HL-60/S4 treated with phorbol 12-myristate 13-acetate at 8.2 ng/mL for 4 days and 3 days (cell line): ENCODE measurements at regions not wholly inside any gene's neighbourhood (a gene's known extent, or its start where the extent isn't known, plus 50 kb on each side); places are given as distances from the start of the nearest gene placed in this dataset.

Source experiments
- in situ Hi-C: fragments of 300-500 bp; cut with MboI; formaldehyde crosslinking; loops from 2 replicates; pipeline ENCODE4 v1.15.0; 2022; ENCODE audit warnings: low sequenced_read_pairs

GRCh38 chr9:1320607-1321195 is 270.5 kb downstream of the DMRT2 start:
- in situ Hi-C loops: no loop called here

- in situ Hi-C loops: no loop called here
These were observed 277.3 kb downstream of the DMRT2 start for GRCh38 chr9:1327467-1327866.

- in situ Hi-C loops: no loop called here
These were observed 278.2 kb downstream of the DMRT2 start for GRCh38 chr9:1328341-1328740.

- in situ Hi-C loops: no loop called here
These were observed 281.4 kb downstream of the DMRT2 start for GRCh38 chr9:1331546-1332038.

- in situ Hi-C loops: no loop called here
These were observed 282.0 kb downstream of the DMRT2 start for GRCh38 chr9:1332156-1332555.

GRCh38 chr9:1335174-1335573 is 285.0 kb downstream of the DMRT2 start:
- in situ Hi-C loops: no loop called here

- in situ Hi-C loops: no loop called here
These were observed 287.0 kb downstream of the DMRT2 start for GRCh38 chr9:1337169-1337568.

- in situ Hi-C loops: no loop called here
These were observed 290.2 kb downstream of the DMRT2 start for GRCh38 chr9:1340390-1340789.

- in situ Hi-C loops: no loop called here
These were observed 303.1 kb downstream of the DMRT2 start for GRCh38 chr9:1353291-1353690.

- in situ Hi-C loops: no loop called here
These were observed 303.9 kb downstream of the DMRT2 start for GRCh38 chr9:1354086-1354485.

- in situ Hi-C loops: no loop called here
These were observed 304.4 kb downstream of the DMRT2 start for GRCh38 chr9:1354606-1355005.

GRCh38 chr9:1355656-1356055 is 305.5 kb downstream of the DMRT2 start:
- in situ Hi-C loops: no loop called here

GRCh38 chr9:1362845-1363244 is 312.7 kb downstream of the DMRT2 start:
- in situ Hi-C loops: no loop called here

- in situ Hi-C loops: no loop called here
These were observed 316.1 kb downstream of the DMRT2 start for GRCh38 chr9:1366276-1366675.

- in situ Hi-C loops: no loop called here
These were observed 319.1 kb downstream of the DMRT2 start for GRCh38 chr9:1369297-1369696.

- in situ Hi-C loops: no loop called here
These were observed 323.3 kb downstream of the DMRT2 start for GRCh38 chr9:1373445-1373844.

- in situ Hi-C loops: no loop called here
These were observed 333.8 kb downstream of the DMRT2 start for GRCh38 chr9:1383899-1384455.

- in situ Hi-C loops: no loop called here
These were observed 334.7 kb downstream of the DMRT2 start for GRCh38 chr9:1384816-1385215.

- in situ Hi-C loops: no loop called here
These were observed 336.3 kb downstream of the DMRT2 start for GRCh38 chr9:1386420-1386819.

GRCh38 chr9:1388216-1388615 is 338.1 kb downstream of the DMRT2 start:
- in situ Hi-C loops: no loop called here

GRCh38 chr9:1400983-1401382 is 350.8 kb downstream of the DMRT2 start:
- in situ Hi-C loops: loop anchor here (25.0 kb wide), 1 partner anchor 111 kb away; no protein-coding TSS in a partner anchor

- in situ Hi-C loops: loop anchor here (25.0 kb wide), 1 partner anchor 107 kb away; no protein-coding TSS in a partner anchor
These were observed 354.8 kb downstream of the DMRT2 start for GRCh38 chr9:1404940-1405339.

- in situ Hi-C loops: loop anchor here (25.0 kb wide), 1 partner anchor 100 kb away; no protein-coding TSS in a partner anchor
These were observed 361.7 kb downstream of the DMRT2 start for GRCh38 chr9:1411826-1412225.
